ENCODE measurements at regions not wholly inside any gene's neighbourhood (a gene's known extent, or its start where the extent isn't known, plus 50 kb on each side); places are given as distances from the start of the nearest gene placed in this dataset.
A peak's percentile ranks its signal among the peaks of the same experiment; 100 is the strongest.

DNA sequence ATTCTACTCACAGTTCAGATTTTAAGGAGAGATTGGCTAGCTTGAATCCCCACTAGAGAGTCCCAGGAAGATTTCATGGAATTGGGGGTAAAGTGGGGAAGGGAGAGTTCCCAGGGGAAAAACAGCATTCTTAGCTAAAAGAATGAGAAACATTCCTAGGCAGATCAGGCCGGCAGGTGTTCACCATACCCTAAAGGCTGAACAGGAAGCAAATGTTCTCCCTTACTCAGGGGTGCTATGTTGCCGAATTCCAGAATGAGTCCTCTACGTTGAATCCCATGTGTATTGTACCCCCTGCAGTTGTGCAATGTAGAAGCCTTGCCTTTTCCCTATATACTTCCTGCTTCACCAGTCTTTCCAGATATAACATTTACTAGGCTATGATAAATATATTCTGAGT lies 135.2 kb upstream of the NCAM1 start:
- H3K4me1 Mint-ChIP-seq: no peaks in the 10 kb centered on the region
- DNase-seq (no peak), ATAC-seq (no peak)
- H3K4me3 Mint-ChIP-seq: no peak overlapping the region
- POLR2A ChIA-PET: no interaction called here
- peaks cover 0 to 7% (median 2%) of the 10 kb centered on the region in 9 donors for H3K9me3 Mint-ChIP-seq
- H3K27me3 Mint-ChIP-seq: peaks cover 0 to 35% (median 12%) of the 10 kb centered on the region in 5 donors
- no peaks in the 10 kb centered on the region for H3K36me3 Mint-ChIP-seq
- H3K27ac Mint-ChIP-seq: no peak overlapping the region

DNA sequence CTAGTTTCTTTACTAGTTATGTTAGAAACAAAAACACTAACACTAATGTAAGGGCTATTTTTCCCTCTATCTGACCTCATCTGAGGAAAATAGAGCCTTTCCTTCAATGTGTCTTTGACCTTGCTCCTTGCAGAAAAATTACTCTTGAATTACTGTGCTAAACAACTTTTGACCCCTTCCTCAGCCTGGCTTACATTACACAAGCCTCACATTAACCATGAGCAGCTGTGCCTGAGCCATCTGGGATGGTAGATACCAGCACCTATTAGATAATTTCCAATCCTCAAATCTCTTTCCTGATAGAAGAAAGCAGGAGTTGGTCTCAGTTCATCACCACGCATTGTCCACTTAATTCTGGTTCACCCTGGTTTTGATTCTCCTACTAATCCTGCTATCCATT lies 134.4 kb upstream of the NCAM1 start:
- peaks cover 0 to 28% (median 12%) of the 10 kb centered on the region in 5 donors for H3K27me3 Mint-ChIP-seq
- peaks cover 0 to 7% (median 2%) of the 10 kb centered on the region in 9 donors for H3K9me3 Mint-ChIP-seq
- no peak for ATAC-seq
- no peaks in the 10 kb centered on the region for H3K4me1 Mint-ChIP-seq
- DNase-seq: no peak
- POLR2A ChIA-PET: no interaction called here
- H3K4me3 Mint-ChIP-seq: no peak overlapping the region
- no peaks in the 10 kb centered on the region for H3K36me3 Mint-ChIP-seq
- no peak overlapping the region for H3K27ac Mint-ChIP-seq

DNA sequence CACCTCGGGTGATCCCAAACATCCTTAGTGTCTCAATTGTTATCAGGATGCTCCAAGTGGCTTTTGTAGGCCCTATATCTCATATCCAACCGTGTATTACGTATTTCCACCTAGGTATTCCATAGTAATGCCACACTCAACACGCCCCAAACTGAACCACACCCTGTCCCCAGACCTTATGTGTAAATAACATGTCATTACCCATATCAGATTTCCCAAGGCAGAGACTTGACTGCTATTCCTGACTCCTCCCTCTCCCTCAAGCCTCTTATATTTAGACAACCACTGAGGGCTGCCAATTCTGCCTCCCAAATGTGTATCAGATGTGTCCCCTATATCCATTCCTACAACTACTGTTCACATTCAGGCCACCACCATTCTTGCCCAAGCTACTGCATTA lies 132.8 kb upstream of the NCAM1 start:
- ATAC-seq: no peak
- DNase-seq: no peak
- POLR2A ChIA-PET: no interaction called here
- peak overlapping the region in 1 of 10 donors; percentile 26 for H3K27ac Mint-ChIP-seq
- H3K36me3 Mint-ChIP-seq: no peaks in the 10 kb centered on the region
- peaks cover 0 to 22% (median 12%) of the 10 kb centered on the region in 5 donors for H3K27me3 Mint-ChIP-seq
- H3K9me3 Mint-ChIP-seq: peaks cover 0 to 18% (median 2%) of the 10 kb centered on the region in 9 donors
- no peaks in the 10 kb centered on the region for H3K4me1 Mint-ChIP-seq
- no peak overlapping the region for H3K4me3 Mint-ChIP-seq

DNA sequence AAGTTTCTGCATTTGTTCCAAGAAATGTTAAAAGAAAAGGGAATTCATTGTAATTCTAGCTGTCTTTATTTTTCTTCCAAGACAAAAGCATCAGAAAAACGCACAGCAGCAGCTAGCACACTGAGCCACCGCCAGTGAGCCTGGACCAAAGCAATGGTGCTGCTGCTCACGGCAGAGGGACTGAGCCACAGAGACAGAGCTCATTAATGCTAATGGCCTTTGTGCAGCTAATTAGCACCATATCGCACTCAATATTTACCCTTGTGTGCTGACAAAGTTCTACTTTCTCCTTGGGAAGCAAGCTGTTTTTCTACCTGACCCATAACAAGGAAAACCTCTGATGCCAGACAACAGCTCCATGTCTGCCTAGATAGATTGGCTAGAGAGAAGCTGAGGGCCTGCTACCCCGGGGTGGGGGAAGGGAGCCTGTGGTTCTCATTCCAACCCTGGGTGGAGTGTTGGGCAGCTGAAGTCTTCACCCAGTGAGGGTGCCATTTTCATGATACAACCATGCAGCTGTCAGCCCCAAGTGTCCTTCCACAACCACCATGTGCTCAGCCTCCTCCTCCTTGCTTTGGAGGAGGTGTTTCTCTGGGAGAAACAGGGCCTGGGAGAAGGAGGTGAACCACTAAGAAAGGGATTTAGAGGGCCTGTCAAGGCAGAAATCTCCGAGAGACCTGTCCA lies 131.1 kb upstream of the NCAM1 start:
- H3K36me3 Mint-ChIP-seq: no peaks in the 10 kb centered on the region
- no peak overlapping the region for H3K27ac Mint-ChIP-seq
- peaks cover 0 to 25% (median 6%) of the 10 kb centered on the region in 5 donors for H3K27me3 Mint-ChIP-seq
- DNase-seq (no peak), ATAC-seq (no peak)
- no peak overlapping the region for H3K4me3 Mint-ChIP-seq
- POLR2A ChIA-PET: no interaction called here
- H3K4me1 Mint-ChIP-seq: no peaks in the 10 kb centered on the region
- peaks cover 0 to 20% (median 2%) of the 10 kb centered on the region in 9 donors for H3K9me3 Mint-ChIP-seq

DNA sequence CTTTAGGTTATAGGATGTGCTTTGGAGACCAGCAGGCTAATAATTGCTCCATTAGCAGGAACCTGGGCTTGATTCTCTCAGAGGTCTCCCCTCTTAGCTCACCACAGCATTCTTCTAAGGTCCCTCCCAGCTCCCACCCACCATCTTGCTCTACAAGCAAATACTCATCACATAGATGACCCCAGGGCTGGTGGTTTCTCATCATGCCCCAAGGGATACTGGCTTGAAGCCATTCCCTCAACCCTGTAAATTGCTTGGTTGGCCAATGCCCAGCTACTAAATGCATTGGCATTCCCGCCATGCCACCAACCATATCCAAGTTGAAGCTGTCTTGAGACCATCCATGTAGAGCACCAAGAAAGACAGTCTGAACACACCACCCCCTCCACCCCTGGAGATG lies 130.2 kb upstream of the NCAM1 start:
- Mint-ChIP-seq H3K27ac (no peak overlapping the region), H3K4me1 (no peaks in the 10 kb centered on the region), H3K36me3 (no peaks in the 10 kb centered on the region), H3K4me3 (no peak overlapping the region), H3K9me3 (peaks cover 0 to 20% (median 2%) of the 10 kb centered on the region in 9 donors), H3K27me3 (peaks cover 0 to 25% (median 6%) of the 10 kb centered on the region in 5 donors)
- POLR2A ChIA-PET: no interaction called here
- DNase-seq (no peak), ATAC-seq (no peak)

DNA sequence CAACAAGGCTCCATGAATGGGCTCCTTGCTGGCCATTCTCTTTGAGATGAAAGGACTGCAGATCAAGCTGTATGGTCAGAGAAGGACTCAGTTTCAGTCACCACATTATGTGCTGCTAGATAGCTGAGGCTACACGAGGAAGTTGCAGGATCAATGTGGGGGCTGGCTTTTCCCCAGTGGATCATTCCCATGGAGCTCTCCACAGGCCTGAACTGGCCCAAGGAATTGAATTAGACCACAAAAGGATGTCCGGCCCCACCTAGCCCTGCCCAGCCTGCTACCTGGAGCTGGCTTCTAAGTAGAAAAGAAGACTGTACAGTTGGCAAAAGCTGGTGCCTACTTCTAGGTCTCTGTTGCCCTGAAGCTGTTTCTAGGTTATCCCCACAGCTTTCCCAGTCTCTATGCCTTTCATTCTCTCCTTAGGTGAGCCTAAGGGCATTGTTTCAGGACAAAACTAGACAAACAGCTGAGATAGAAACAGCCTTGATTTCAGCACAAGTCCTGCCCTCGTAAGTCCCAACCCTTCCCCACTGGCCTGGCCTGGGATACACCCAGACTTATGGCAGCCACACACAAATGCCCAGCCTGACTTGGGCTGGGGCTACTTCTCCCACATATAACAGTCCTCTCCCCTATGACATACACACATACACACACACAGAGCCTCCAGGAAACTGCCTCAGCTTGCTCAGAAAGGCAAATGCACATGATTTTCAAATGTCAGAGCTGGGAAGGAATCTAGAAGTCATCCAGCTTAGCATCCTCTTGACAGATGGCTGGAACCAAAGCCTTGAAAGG lies 129.1 kb upstream of the NCAM1 start:
- H3K4me1 Mint-ChIP-seq: no peaks in the 10 kb centered on the region
- POLR2A ChIA-PET: no interaction called here
- H3K4me3 Mint-ChIP-seq: no peak overlapping the region
- DNase-seq: no peak
- H3K9me3 Mint-ChIP-seq: peaks cover 0 to 20% (median 2%) of the 10 kb centered on the region in 9 donors
- no peak overlapping the region for H3K27ac Mint-ChIP-seq
- H3K27me3 Mint-ChIP-seq: peaks cover 0 to 22% (median 6%) of the 10 kb centered on the region in 5 donors
- no peak for ATAC-seq
- no peaks in the 10 kb centered on the region for H3K36me3 Mint-ChIP-seq

DNA sequence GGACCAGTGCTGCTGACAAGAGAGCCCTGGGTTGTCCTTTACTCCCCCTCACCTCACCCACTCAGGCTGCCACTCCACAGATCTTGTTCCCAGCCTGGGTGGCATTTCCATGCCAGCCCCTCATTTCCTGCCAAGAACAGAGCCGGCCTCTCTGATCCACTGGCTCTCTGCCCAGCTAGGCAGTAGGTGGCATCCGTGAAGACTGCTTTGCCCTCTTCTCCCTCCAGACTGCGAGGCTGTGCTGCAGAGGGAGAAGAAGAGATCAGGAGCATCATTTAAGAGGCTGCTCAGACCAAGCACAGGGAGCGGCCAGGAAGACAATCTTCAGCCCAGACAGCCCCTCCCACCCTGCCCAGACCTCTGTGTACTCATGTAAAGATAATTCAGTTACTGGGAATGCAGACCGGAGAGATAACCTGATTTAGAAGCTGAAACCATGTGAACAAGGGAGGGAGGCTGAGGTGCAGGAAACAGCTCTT lies 126.9 kb upstream of the NCAM1 start:
- H3K36me3 Mint-ChIP-seq: no peaks in the 10 kb centered on the region
- H3K27me3 Mint-ChIP-seq: peaks cover 0 to 13% (median 2%) of the 10 kb centered on the region in 5 donors
- ATAC-seq: no peak
- H3K4me3 Mint-ChIP-seq: no peak overlapping the region
- H3K4me1 Mint-ChIP-seq: no peaks in the 10 kb centered on the region
- peaks cover 0 to 14% (median 0%) of the 10 kb centered on the region in 9 donors for H3K9me3 Mint-ChIP-seq
- POLR2A ChIA-PET: interaction anchor here (0.6 kb wide), 1 partner anchor 1555 kb away, joined by 4 read pairs; no protein-coding TSS in a partner anchor
- H3K27ac Mint-ChIP-seq: no peak overlapping the region
- no peak for DNase-seq

DNA sequence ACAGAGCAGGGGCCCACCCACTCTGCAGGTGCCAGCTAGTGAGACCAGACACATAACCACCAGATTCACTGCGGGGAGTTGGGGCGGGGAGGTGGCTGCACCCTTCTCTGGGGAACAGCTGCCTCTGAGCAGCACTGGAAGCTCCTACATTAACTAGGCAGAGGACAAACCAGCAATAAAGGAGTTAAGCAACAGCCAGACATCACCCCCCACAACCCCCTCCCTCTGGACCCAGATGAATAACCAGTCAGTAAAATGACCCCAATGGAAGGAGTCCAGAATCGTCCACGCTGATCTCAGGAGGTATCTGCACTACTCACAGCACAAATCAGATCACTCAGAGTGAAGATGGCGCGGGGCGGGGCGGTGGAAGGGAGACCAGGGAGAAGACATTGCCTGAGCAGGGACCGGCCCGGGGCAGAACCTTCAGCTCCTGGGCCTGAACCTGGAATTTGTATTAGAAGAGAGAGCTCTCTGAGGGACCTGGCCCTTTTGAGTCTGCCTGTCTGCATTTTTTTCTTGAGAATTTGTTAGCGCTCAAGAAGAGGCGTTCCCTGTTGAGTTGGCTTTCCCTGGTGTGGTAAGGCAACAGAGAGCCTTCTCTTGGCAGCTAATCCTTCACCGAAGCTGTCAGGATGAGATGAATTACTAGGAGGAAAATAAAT lies 125.5 kb upstream of the NCAM1 start:
- no peak overlapping the region for H3K27ac Mint-ChIP-seq
- DNase-seq (no peak), ATAC-seq (no peak)
- H3K4me1 Mint-ChIP-seq: no peaks in the 10 kb centered on the region
- no peak overlapping the region for H3K4me3 Mint-ChIP-seq
- H3K36me3 Mint-ChIP-seq: no peaks in the 10 kb centered on the region
- POLR2A ChIA-PET: no interaction called here
- H3K27me3 Mint-ChIP-seq: peaks cover 0 to 15% (median 2%) of the 10 kb centered on the region in 5 donors
- H3K9me3 Mint-ChIP-seq: peaks cover 0 to 14% (median 0%) of the 10 kb centered on the region in 9 donors

DNA sequence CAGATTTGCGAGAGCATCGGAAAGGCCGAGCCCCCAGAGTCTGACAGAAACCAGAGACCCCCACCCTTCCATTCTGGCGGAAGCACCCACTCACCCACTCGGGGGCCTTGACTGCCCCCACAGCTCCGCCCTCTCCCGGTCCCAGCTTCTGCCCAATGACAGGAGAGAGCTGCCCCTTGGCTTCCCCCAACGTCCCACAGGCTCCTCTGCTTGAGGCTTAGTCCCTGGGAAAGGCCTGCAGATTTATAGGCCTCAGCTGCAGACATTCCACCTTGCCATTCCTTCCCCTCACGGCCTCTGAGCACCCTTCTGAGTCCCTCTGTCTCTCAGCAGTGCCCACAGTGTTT lies 125.0 kb upstream of the NCAM1 start:
- DNase-seq (no peak), ATAC-seq (no peak)
- no peaks in the 10 kb centered on the region for H3K4me1 Mint-ChIP-seq
- peaks cover 0 to 19% (median 2%) of the 10 kb centered on the region in 5 donors for H3K27me3 Mint-ChIP-seq
- peaks cover 0 to 14% (median 0%) of the 10 kb centered on the region in 9 donors for H3K9me3 Mint-ChIP-seq
- POLR2A ChIA-PET: no interaction called here
- no peak overlapping the region for H3K27ac Mint-ChIP-seq
- H3K4me3 Mint-ChIP-seq: no peak overlapping the region
- H3K36me3 Mint-ChIP-seq: no peaks in the 10 kb centered on the region

DNA sequence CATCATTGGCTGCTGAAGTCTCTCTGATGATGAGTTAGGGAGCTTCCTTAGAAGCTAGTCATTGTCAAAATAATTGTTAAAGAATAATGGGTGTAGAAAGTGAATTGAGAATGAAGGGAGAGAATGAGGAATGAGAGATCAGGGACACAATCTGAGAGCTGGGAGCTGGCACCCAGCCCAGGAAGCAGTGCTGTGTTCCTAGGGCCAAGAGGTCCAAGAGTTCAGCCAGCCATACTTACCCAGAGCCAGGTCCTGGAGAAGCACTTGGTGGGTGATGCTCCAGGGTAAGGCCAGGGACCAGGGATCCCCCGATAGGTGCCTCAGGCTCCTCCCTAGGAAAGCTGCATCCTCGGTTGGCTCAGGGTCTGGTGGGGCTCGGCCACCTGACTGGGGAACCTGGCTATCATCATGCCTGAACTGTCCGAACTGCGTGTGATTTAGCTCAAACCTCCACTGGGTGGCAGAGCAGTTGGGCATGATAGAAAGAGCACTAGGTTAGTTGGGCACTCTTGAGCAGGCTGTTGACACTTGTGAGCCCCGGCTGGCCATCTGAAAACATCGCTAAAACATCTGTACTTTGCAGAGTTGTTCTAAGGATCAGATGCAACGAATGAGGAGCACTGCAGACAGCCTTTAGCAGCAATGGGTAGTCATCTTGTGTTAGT lies 123.9 kb upstream of the NCAM1 start:
- Mint-ChIP-seq H3K9me3 (peaks cover 0 to 13% (median 0%) of the 10 kb centered on the region in 9 donors), H3K4me3 (no peak overlapping the region), H3K27ac (no peak overlapping the region), H3K27me3 (peaks cover 0 to 24% (median 2%) of the 10 kb centered on the region in 5 donors), H3K4me1 (no peaks in the 10 kb centered on the region), H3K36me3 (no peaks in the 10 kb centered on the region)
- POLR2A ChIA-PET: no interaction called here
- DNase-seq: no peak
- no peak for ATAC-seq

DNA sequence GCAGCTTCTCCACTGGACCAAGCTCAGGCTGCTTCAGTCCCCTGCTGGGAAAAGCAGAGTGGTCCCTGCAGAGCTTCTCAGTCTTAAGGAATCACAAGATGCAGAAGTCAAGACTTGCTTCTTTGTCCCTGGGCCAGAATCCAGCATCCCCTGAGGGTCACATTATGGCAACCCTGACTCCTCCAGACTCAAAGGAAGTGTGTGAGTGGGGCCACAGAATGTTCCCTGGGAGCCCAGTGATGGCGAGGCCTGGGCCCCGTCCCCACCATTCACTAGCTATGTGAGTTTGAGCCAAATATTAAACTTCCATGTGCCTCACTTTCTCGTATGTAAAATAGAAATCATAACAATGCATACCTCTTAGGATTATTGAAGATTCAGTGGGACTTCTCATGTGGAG lies 122.2 kb upstream of the NCAM1 start:
- Mint-ChIP-seq H3K4me1 (no peaks in the 10 kb centered on the region), H3K4me3 (no peak overlapping the region), H3K27me3 (peaks cover 0 to 22% (median 3%) of the 10 kb centered on the region in 5 donors), H3K27ac (no peak overlapping the region), H3K9me3 (peaks cover 0 to 3% (median 0%) of the 10 kb centered on the region in 9 donors), H3K36me3 (no peaks in the 10 kb centered on the region)
- no peak for DNase-seq
- ATAC-seq: no peak
- POLR2A ChIA-PET: no interaction called here

DNA sequence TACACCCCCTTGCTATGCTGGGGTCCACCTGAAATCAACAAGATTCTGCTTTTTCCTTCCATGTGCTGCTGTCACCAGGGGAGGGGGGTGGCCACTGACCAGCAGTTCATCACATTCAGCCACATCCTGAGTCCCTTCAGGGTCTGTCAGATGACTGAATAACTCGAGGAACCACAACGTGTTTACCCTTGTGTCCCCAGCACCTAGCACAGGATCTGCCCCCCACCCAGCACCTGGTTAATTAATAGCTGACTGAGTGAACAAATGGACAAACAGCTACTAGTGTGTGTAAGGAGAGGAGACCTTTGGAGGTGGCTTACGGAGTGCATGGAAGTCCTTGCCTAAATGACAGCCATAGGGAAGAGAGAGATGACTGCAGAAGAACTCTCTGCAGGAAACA lies 119.5 kb upstream of the NCAM1 start:
- Mint-ChIP-seq H3K9me3 (peaks cover 0 to 10% (median 0%) of the 10 kb centered on the region in 9 donors), H3K27ac (no peak overlapping the region), H3K4me3 (no peak overlapping the region), H3K4me1 (no peaks in the 10 kb centered on the region), H3K27me3 (peaks cover 0 to 20% (median 3%) of the 10 kb centered on the region in 5 donors), H3K36me3 (no peaks in the 10 kb centered on the region)
- ATAC-seq: no peak
- DNase-seq: no peak
- POLR2A ChIA-PET: no interaction called here
